ENCODE measurements at regions not wholly inside any gene's neighbourhood (a gene's known extent, or its start where the extent isn't known, plus 50 kb on each side); places are given as distances from the start of the nearest gene placed in this dataset.

- TF ChIP-seq CTCF (IDR thresholded peaks at IDR 0.05; ENCODE audit: low read length), result no peak
- no peak for TF ChIP-seq EZH2 (optimal IDR thresholded peaks at IDR 0.05; ENCODE audit: low read depth, low read length)
- TF ChIP-seq EZH2phosphoT487 (IDR thresholded peaks at IDR 0.05; ENCODE audit: low read length), result no peak
Measured at GRCh38 chr3:117473981-117474538, 764.5 kb downstream of the TUSC7 start.

Data from MM.1S (cell line).